ENCODE measurements at regions not wholly inside any gene's neighbourhood (a gene's known extent, or its start where the extent isn't known, plus 50 kb on each side); places are given as distances from the start of the nearest gene placed in this dataset.

- no peak for DNase-seq (ENCODE audit: low read depth)
Observed at GRCh38 chr17:45680360-45680759, 103.8 kb upstream of the CRHR1 start.

- no peak for DNase-seq (ENCODE audit: low read depth)
Observed at GRCh38 chr17:45681706-45682105, 102.4 kb upstream of the CRHR1 start.

GRCh38 chr17:45686250-45686649 is 97.9 kb upstream of the CRHR1 start:
- DNase-seq (ENCODE audit: low read depth): no peak

- DNase-seq (ENCODE audit: low read depth): no peak
Observed at GRCh38 chr17:45687594-45687993, 96.5 kb upstream of the CRHR1 start.

GRCh38 chr17:45688353-45688752 is 95.8 kb upstream of the CRHR1 start:
- DNase-seq (ENCODE audit: low read depth): no peak

- no peak for DNase-seq (ENCODE audit: low read depth)
Observed at GRCh38 chr17:45688820-45689219, 95.3 kb upstream of the CRHR1 start.

GRCh38 chr17:45689451-45689850 is 94.7 kb upstream of the CRHR1 start:
- no peak for DNase-seq (ENCODE audit: low read depth)

- DNase-seq (ENCODE audit: low read depth): no peak
Observed at GRCh38 chr17:45690625-45691275, 93.4 kb upstream of the CRHR1 start.

GRCh38 chr17:45692661-45693060 is 91.5 kb upstream of the CRHR1 start:
- no peak for DNase-seq (ENCODE audit: low read depth)

- no peak for DNase-seq (ENCODE audit: low read depth)
Observed at GRCh38 chr17:45693792-45694191, 90.3 kb upstream of the CRHR1 start.

- no peak for DNase-seq (ENCODE audit: low read depth)
Observed at GRCh38 chr17:45696442-45696841, 87.7 kb upstream of the CRHR1 start.

GRCh38 chr17:45697076-45697475 is 87.0 kb upstream of the CRHR1 start:
- no peak for DNase-seq (ENCODE audit: low read depth)

GRCh38 chr17:45700171-45701090 is 83.7 kb upstream of the CRHR1 start:
- DNase-seq (ENCODE audit: low read depth): no peak

GRCh38 chr17:45702666-45703266 is 81.4 kb upstream of the CRHR1 start:
- DNase-seq (ENCODE audit: low read depth): peak; percentile 14

GRCh38 chr17:45703348-45703747 is 80.8 kb upstream of the CRHR1 start:
- no peak for DNase-seq (ENCODE audit: low read depth)

- no peak for DNase-seq (ENCODE audit: low read depth)
Observed at GRCh38 chr17:45703806-45704205, 80.3 kb upstream of the CRHR1 start.

GRCh38 chr17:45704251-45704650 is 79.9 kb upstream of the CRHR1 start:
- DNase-seq (ENCODE audit: low read depth): no peak

- peak; percentile 22 for DNase-seq (ENCODE audit: low read depth)
Observed at GRCh38 chr17:45705123-45706009, 78.8 kb upstream of the CRHR1 start.

- no peak for DNase-seq (ENCODE audit: low read depth)
Observed at GRCh38 chr17:45706033-45706432, 78.1 kb upstream of the CRHR1 start.

- DNase-seq (ENCODE audit: low read depth): no peak
Observed at GRCh38 chr17:45708707-45709290, 75.3 kb upstream of the CRHR1 start.

- no peak for DNase-seq (ENCODE audit: low read depth)
Observed at GRCh38 chr17:45709728-45710288, 74.3 kb upstream of the CRHR1 start.
